ENCODE measurements at regions not wholly inside any gene's neighbourhood (a gene's known extent, or its start where the extent isn't known, plus 50 kb on each side); places are given as distances from the start of the nearest gene placed in this dataset.

- no peak for DNase-seq
These were observed 57.6 kb upstream of the ANTXRL start for GRCh38 chr10:46229144-46229563.

- DNase-seq: no peak
These were observed 56.2 kb upstream of the ANTXRL start for GRCh38 chr10:46230615-46231014.

GRCh38 chr10:46231087-46231486, 55.7 kb upstream of the ANTXRL start:
- DNase-seq: no peak

- no peak for DNase-seq
These were observed 54.7 kb upstream of the ANTXRL start for GRCh38 chr10:46232084-46232483.

- no peak for DNase-seq
These were observed 54.1 kb upstream of the ANTXRL start for GRCh38 chr10:46232666-46233065.

- DNase-seq: no peak
These were observed 53.6 kb upstream of the ANTXRL start for GRCh38 chr10:46233181-46233580.

GRCh38 chr10:46234026-46234425, 52.8 kb upstream of the ANTXRL start:
- DNase-seq: no peak

- no peak for DNase-seq
These were observed 52.3 kb upstream of the ANTXRL start for GRCh38 chr10:46234431-46235060.

- no peak for DNase-seq
These were observed 50.9 kb upstream of the ANTXRL start for GRCh38 chr10:46235705-46236545.

GRCh38 chr10:46236546-46236887, 50.3 kb upstream of the ANTXRL start:
- DNase-seq: no peak

GRCh38 chr10:46236941-46237681, 49.7 kb upstream of the ANTXRL start:
- no peak for DNase-seq

All from activated CD4-positive, alpha-beta T cell treated with anti-CD3 and anti-CD28 coated beads, Interleukin-2, amount 50 U/mL, for 1 hour (primary cell).